ENCODE measurements at regions not wholly inside any gene's neighbourhood (a gene's known extent, or its start where the extent isn't known, plus 50 kb on each side); places are given as distances from the start of the nearest gene placed in this dataset.

- no peak overlapping the region for H3K4me3 ChIP-seq
- peaks cover 11% of the 10 kb centered on the region for H3K4me1 ChIP-seq
- TF ChIP-seq, protein P1, sequence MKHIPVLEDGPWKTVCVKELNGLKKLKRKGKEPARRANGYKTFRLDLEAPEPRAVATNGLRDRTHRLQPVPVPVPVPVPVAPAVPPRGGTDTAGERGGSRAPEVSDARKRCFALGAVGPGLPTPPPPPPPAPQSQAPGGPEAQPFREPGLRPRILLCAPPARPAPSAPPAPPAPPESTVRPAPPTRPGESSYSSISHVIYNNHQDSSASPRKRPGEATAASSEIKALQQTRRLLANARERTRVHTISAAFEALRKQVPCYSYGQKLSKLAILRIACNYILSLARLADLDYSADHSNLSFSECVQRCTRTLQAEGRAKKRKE (CRISPR knock-in tag; IDR thresholded peaks at IDR 0.05; ENCODE audit: low read depth) = no peak
- TF ChIP-seq MAFK (IDR thresholded peaks at IDR 0.05; ENCODE audit: partially characterized antibody) = peak; percentile 24
- FAIRE-seq = no peak
- no peak for ATAC-seq
- WGBS (ENCODE audit: missing lambda C conversion rate) = 59% methylated on average over 2 of the region's 2 CpGs
- no peak for DNase-seq (ENCODE audit: low read depth in 1 of 2, low spot score in 1 of 2)
- ChIA-PET CTCF (no interaction called here), POLR2A (no interaction called here)
- peak overlapping the region in 1 of 2 experiments; percentile 24; a peak in 1 of 6 replicates for H3K27ac ChIP-seq
- peaks cover 25% of the 10 kb centered on the region for H3K9me3 ChIP-seq
- H3K4me2 ChIP-seq = no peak overlapping the region
Observed at GRCh38 chr4:175414602-175415001, 397.5 kb downstream of the GPM6A start.

DNA sequence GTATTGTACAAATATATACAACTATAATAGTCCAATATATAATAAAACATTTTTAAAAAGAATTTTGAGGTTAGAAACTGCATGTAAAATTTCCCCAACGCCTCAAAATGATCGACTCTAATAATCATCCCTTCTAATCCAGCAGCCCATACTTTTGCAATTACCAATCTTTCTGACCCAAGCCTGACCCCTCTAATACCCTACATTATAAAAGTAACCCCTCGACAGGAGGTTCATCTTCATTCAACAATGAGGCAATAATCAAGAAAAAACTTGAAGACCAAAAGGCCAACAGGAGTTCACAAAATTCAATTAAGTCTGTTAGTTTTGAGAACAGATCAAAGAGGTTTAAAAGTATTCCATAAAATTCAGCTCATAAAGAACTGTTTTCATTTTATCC lies 393.5 kb downstream of the GPM6A start:
- ChIA-PET POLR2A (no interaction called here), CTCF (no interaction called here)
- DNase-seq (ENCODE audit: low read depth in 1 of 2, low spot score in 1 of 2) (no peak), ATAC-seq (no peak), FAIRE-seq (no peak)
- WGBS (ENCODE audit: missing lambda C conversion rate) = 56% methylated on average over 3 of the region's 3 CpGs
- Histone ChIP-seq H3K4me2 (peak overlapping the region; percentile 55; the same call in 2 of the 3 replicates), H3K9me3 (peaks cover 23% of the 10 kb centered on the region), H3K4me1 (peaks cover 43% of the 10 kb centered on the region), H3K27ac (peak overlapping the region; percentile 85 to 96), H3K4me3 (no peak overlapping the region)
- no peak for TF ChIP-seq JUNB (IDR thresholded peaks at IDR 0.05)
- no peak for TF ChIP-seq RARB (CRISPR knock-in tag; IDR thresholded peaks at IDR 0.05)
- TF ChIP-seq, protein P2, sequence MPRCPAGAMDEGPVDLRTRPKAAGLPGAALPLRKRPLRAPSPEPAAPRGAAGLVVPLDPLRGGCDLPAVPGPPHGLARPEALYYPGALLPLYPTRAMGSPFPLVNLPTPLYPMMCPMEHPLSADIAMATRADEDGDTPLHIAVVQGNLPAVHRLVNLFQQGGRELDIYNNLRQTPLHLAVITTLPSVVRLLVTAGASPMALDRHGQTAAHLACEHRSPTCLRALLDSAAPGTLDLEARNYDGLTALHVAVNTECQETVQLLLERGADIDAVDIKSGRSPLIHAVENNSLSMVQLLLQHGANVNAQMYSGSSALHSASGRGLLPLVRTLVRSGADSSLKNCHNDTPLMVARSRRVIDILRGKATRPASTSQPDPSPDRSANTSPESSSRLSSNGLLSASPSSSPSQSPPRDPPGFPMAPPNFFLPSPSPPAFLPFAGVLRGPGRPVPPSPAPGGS (IDR thresholded peaks at IDR 0.05) = no peak
- no peak for TF ChIP-seq HOXA7 (CRISPR knock-in tag; IDR thresholded peaks at IDR 0.05)
- no peak for TF ChIP-seq SREBF2 (IDR thresholded peaks at IDR 0.05)
- TF ChIP-seq MYC (IDR thresholded peaks at IDR 0.05; ENCODE audit: borderline replicate concordance, low read length) = no peak
- no peak for TF ChIP-seq EHMT2 (IDR thresholded peaks at IDR 0.05; ENCODE audit: low read depth)
- TF ChIP-seq SMC3 (IDR thresholded peaks at IDR 0.05) = no peak
- TF ChIP-seq GATA3 (IDR thresholded peaks at IDR 0.05; ENCODE audit: borderline replicate concordance) = no peak
- no peak for TF ChIP-seq KDM5A (IDR thresholded peaks at IDR 0.05)
- TF ChIP-seq, protein P3, sequence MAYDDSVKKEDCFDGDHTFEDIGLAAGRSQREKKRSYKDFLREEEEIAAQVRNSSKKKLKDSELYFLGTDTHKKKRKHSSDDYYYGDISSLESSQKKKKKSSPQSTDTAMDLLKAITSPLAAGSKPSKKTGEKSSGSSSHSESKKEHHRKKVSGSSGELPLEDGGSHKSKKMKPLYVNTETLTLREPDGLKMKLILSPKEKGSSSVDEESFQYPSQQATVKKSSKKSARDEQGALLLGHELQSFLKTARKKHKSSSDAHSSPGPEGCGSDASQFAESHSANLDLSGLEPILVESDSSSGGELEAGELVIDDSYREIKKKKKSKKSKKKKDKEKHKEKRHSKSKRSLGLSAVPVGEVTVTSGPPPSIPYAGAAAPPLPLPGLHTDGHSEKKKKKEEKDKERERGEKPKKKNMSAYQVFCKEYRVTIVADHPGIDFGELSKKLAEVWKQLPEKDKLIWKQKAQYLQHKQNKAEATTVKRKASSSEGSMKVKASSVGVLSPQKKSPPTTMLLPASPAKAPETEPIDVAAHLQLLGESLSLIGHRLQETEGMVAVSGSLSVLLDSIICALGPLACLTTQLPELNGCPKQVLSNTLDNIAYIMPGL (CRISPR knock-in tag; IDR thresholded peaks at IDR 0.05; ENCODE audit: borderline replicate concordance) = no peak
- TF ChIP-seq EP300 (IDR thresholded peaks at IDR 0.05) = no peak
- TF ChIP-seq CHD2 (IDR thresholded peaks at IDR 0.05; ENCODE audit: low read length, partially characterized antibody) = no peak
- TF ChIP-seq, protein P4, sequence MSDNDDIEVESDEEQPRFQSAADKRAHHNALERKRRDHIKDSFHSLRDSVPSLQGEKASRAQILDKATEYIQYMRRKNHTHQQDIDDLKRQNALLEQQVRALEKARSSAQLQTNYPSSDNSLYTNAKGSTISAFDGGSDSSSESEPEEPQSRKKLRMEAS (IDR thresholded peaks at IDR 0.05) = no peak
- no peak for TF ChIP-seq MAZ (IDR thresholded peaks at IDR 0.05; ENCODE audit: borderline replicate concordance, low read depth, low read length)
- TF ChIP-seq ZC3H11A (IDR thresholded peaks at IDR 0.05) = no peak
- no peak for TF ChIP-seq CBX8 (IDR thresholded peaks at IDR 0.05)
- no peak for TF ChIP-seq PHF8 (IDR thresholded peaks at IDR 0.05; ENCODE audit: borderline replicate concordance, low read depth)
- no peak for TF ChIP-seq BHLHE40 (IDR thresholded peaks at IDR 0.05; ENCODE audit: low read depth, low read length)
- TF ChIP-seq ELK1 (IDR thresholded peaks at IDR 0.05; ENCODE audit: low read depth, low read length) = no peak
